Thoracic aorta (tissue), 2 donors: ENCODE measurements at regions not wholly inside any gene's neighbourhood (a gene's known extent, or its start where the extent isn't known, plus 50 kb on each side); places are given as distances from the start of the nearest gene placed in this dataset.
"Not testable (repeated sequence)": the region's sequence is repeated elsewhere in the genome, so short reads cannot be mapped to it uniquely, and the experiment has no call there.

Experiments used
- ATAC-seq: fragments of 150-250 bp; one replicate; pipeline ENCODE4 v1.8.0; 2017; ENCODE audit warnings: low read depth; ENCODE audit not compliant: insufficient number of reproducible peaks, low FRiP score
- DNase-seq: peaks from one replicate; pipeline ENCODE4 v3.0.0-alpha.2; 2020; ENCODE audit warnings: low spot score
- H3K27ac ChIP-seq, 2 donors: fragments of 200-600 bp; sonication (generic); 1 replicate in 1 of 2; 2 replicates in 1 of 2; pipeline ENCODE4 v1.5.1; 2016; ENCODE audit warnings: mild to moderate bottlenecking in 2 of 2, moderate library complexity in 2 of 2
- H3K27me3 ChIP-seq: fragments of 200-600 bp; sonication (generic); replicated peaks from 2 replicates; pipeline ENCODE4 v1.6.0; 2016; ENCODE audit warnings: mild to moderate bottlenecking; ENCODE audit not compliant: insufficient read depth
- H3K36me3 ChIP-seq: fragments of 200-600 bp; sonication (generic); one replicate; pipeline ENCODE4 v1.5.1; 2016
- H3K4me1 ChIP-seq, 2 donors: fragments of 200-600 bp; sonication (generic); 1 replicate in 1 of 2; 2 replicates in 1 of 2; pipeline versions ENCODE4 v1.5.1 to v1.6.0; 2016; ENCODE audit warnings: low read depth in 2 of 2, mild to moderate bottlenecking in 1 of 2; ENCODE audit not compliant: control insufficient read depth in 1 of 2
- H3K4me3 ChIP-seq: fragments of 200-600 bp; sonication (generic); 2 replicates; pipeline ENCODE4 v1.5.1; 2016; ENCODE audit warnings: mild to moderate bottlenecking
- H3K9me3 ChIP-seq: fragments of 200-600 bp; sonication (generic); 2 replicates; pipeline ENCODE4 v1.5.1; 2016
- TF ChIP-seq, protein P1 (sequence below): fragments of 200-600 bp; sonication (generic); IDR thresholded peaks from one replicate; pipeline ENCODE4 v1.5.1; 2019; ENCODE audit warnings: antibody characterized with exemption

DNA sequence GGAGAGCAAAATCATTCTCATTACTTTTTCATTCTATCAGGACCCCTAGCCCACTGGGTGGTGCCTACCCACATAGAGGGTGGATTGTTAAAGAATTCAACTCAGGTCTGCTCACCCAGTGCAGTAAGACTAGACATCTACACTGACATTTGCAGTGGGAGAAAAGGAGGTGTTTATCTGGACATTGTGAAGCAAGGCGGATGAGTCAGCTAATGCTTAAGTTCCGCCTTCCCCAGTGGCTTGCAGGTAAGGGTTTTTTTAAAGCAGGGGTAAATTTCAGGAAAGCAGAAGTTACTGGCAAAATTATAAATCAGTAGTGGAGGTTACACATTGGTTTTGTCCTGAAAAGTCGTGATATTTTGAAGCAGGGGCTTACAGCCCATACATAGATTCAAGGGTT, 359.2 kb upstream of the NPAP1 start:
- H3K4me1 ChIP-seq, H3K4me3 ChIP-seq, H3K27ac ChIP-seq, DNase-seq, H3K27me3 ChIP-seq, H3K36me3 ChIP-seq, H3K9me3 ChIP-seq, ATAC-seq: not testable (repeated sequence)

DNA sequence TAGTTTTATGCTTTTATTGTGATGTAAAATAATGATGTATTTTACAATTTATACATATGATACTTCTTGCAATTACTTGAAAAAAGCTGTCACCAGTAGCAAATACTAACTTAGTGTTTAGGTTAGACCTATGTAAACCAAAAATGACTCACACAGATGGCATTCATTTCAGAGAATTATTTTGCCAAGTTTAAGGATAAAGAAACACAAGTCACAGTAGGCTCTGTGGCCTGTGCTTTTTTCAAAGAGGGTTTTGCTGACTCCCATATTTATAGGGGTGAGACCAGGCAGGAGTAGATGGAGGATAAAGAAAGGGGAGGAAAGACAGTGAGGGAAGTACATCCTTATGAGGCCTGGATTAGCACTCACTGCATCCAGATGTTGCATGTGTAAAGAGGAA, 356.6 kb upstream of the NPAP1 start:
- DNase-seq: no peak
- ATAC-seq: no peak
- no peak overlapping the region for H3K27ac ChIP-seq
- H3K9me3 ChIP-seq: no peaks in the 10 kb centered on the region
- TF ChIP-seq, protein P1, sequence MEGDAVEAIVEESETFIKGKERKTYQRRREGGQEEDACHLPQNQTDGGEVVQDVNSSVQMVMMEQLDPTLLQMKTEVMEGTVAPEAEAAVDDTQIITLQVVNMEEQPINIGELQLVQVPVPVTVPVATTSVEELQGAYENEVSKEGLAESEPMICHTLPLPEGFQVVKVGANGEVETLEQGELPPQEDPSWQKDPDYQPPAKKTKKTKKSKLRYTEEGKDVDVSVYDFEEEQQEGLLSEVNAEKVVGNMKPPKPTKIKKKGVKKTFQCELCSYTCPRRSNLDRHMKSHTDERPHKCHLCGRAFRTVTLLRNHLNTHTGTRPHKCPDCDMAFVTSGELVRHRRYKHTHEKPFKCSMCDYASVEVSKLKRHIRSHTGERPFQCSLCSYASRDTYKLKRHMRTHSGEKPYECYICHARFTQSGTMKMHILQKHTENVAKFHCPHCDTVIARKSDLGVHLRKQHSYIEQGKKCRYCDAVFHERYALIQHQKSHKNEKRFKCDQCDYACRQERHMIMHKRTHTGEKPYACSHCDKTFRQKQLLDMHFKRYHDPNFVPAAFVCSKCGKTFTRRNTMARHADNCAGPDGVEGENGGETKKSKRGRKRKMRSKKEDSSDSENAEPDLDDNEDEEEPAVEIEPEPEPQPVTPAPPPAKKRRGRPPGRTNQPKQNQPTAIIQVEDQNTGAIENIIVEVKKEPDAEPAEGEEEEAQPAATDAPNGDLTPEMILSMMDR: no peak
- no peaks in the 10 kb centered on the region for H3K36me3 ChIP-seq
- H3K27me3 ChIP-seq: no peaks in the 10 kb centered on the region
- no peak overlapping the region for H3K4me3 ChIP-seq
- no peaks in the 10 kb centered on the region for H3K4me1 ChIP-seq

DNA sequence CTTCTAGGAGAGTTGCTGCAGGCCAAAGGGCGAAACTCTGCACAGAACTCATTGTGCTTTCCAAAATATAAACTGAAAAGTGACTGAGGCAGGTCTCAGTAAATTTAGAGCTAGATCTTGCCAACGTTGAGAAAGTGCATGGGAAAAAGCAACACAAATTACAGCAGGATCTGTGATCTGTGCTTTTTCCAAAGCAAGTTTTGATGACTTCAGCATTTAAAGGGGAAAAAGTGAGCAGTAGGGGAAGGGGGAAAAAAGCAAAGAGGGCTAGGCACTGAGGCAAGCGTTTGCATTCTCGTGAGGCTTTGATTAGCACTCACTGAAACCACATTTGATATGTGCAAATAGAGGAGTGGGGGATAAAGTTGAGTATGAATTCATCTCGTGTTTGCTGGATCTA, 351.5 kb upstream of the NPAP1 start:
- not testable (repeated sequence) for ATAC-seq, H3K27me3 ChIP-seq, H3K36me3 ChIP-seq, DNase-seq, H3K4me3 ChIP-seq, H3K27ac ChIP-seq, H3K9me3 ChIP-seq, H3K4me1 ChIP-seq

DNA sequence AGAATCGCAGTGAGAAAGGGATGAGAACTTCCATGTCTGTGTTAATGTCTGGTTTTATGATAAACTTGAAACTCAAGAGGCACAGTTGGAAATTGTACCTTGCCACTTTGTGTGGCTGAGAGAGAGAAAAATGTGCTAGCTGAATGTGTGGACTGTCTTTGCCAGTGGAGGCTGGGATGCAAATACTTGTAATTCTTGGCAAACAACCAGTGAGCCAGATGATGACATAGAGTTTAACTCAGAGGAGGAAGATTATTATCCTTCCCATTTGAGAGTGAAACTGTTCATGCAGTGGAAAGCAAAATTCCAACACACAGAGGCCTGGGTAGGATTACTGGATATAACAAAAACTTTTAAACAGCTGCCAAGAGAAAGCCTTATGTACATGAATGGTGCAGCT, 349.1 kb upstream of the NPAP1 start:
- not testable (repeated sequence) for H3K9me3 ChIP-seq, H3K4me1 ChIP-seq, H3K27ac ChIP-seq, H3K4me3 ChIP-seq, H3K36me3 ChIP-seq, DNase-seq, ATAC-seq, H3K27me3 ChIP-seq

DNA sequence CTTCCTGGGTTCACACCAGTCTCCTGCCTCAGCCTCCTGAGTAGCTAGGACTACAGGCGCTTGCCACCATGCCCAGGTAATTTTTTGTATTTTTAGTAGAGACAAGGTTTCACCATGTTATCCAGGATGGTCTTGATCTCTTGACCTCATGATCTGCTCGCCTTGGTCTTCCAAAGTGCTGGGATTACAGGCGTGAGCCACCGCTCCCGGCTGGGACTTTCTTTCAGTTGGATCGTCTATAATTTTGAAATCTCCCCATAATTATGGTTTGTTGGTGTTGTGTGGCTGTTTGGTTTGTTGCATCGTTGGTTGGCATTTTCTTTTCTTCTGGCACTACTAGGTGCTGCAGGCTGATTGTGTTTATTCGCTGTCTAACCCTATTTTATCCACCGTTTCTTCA, 343.6 kb upstream of the NPAP1 start:
- H3K4me1 ChIP-seq, H3K27ac ChIP-seq, H3K9me3 ChIP-seq, H3K36me3 ChIP-seq, DNase-seq, ATAC-seq, H3K4me3 ChIP-seq, H3K27me3 ChIP-seq: not testable (repeated sequence)

DNA sequence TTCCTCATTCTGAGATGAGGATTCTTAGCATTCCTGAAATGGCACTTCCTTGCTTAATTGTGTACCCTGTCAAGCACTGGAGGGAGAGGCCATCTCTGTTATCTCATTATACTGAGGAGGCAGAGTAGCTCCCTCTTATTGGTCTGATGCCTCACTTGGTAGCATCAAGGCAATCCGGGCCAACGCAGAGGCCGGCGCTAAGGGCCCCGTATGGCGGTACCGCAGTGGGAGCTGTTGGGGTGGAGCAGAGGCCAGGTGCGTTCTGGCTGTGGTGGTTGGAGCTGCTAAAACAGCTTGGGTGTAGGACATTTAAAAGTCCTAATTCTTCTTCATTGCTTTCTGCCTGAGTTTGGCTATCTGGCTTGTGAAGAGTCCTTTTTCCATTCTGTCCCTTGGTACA, 333.7 kb upstream of the NPAP1 start:
- not testable (repeated sequence) for H3K4me3 ChIP-seq, H3K4me1 ChIP-seq, H3K27me3 ChIP-seq, ATAC-seq, H3K27ac ChIP-seq, H3K9me3 ChIP-seq, H3K36me3 ChIP-seq, DNase-seq

DNA sequence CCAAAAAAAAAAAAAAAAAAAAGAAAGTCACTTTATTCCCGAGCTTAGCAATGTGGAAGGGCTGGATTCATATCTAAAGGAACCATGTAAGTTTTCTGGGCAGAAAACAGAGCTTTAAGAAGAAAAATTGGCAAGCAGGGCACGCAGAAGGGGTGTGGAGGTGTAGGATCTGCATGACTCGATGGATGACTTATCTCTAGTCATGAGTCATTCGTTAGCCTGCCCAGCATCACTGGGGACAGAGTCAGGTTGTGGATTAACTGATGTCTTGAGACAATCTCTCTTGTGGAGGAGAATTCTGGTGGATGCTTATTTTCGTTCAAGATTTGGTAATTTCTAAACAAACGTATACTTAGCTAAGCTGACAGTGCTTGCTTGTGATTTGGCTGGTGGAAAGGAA, 322.8 kb upstream of the NPAP1 start:
- not testable (repeated sequence) for DNase-seq, ATAC-seq, H3K4me1 ChIP-seq, H3K36me3 ChIP-seq, H3K4me3 ChIP-seq, H3K9me3 ChIP-seq, H3K27ac ChIP-seq, H3K27me3 ChIP-seq

DNA sequence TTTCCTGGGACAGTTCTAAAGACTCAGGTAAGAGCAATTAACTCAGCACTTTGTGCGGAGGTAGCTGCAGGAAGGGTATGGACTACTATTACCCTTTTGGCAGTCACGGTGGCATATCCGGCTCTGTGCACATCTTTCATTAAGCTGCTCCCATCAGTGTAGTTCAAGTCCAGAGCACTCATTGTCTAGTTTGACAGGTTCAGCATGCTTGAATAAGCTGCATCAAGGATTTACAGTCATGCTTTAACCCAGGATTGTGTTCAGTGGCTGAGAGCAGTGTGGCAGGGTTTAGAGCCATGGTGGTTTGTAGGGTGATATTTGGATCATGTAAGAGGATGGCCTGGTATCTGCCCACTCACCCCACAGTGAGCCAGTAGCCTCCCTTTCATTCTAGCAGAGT, 294.5 kb upstream of the NPAP1 start:
- not testable (repeated sequence) for ATAC-seq, DNase-seq, H3K9me3 ChIP-seq, H3K4me3 ChIP-seq, H3K4me1 ChIP-seq, H3K36me3 ChIP-seq, H3K27ac ChIP-seq, H3K27me3 ChIP-seq

DNA sequence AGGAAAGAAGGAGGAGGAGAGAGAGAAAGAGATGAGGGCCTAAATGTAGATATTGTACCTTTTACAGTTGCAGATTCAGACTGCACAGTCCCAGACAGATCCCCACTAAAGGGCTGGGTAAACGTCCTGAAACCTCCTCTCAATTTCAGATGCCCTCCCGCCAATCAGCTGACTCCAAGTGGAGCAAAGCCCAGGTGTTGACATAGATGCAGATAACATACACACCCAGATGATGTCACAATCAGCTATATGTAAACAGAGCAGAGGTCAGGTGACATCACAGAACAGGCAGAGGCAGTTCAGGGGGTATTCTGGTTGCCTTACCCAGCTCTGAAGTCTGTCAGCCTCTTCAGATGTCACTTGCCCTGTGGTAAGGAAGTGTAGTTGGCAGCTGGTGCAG, 290.3 kb upstream of the NPAP1 start:
- DNase-seq, H3K27ac ChIP-seq, H3K4me3 ChIP-seq, ATAC-seq, H3K9me3 ChIP-seq, H3K27me3 ChIP-seq, H3K36me3 ChIP-seq, H3K4me1 ChIP-seq: not testable (repeated sequence)
